ENCODE measurements at regions not wholly inside any gene's neighbourhood (a gene's known extent, or its start where the extent isn't known, plus 50 kb on each side); places are given as distances from the start of the nearest gene placed in this dataset.

DNA sequence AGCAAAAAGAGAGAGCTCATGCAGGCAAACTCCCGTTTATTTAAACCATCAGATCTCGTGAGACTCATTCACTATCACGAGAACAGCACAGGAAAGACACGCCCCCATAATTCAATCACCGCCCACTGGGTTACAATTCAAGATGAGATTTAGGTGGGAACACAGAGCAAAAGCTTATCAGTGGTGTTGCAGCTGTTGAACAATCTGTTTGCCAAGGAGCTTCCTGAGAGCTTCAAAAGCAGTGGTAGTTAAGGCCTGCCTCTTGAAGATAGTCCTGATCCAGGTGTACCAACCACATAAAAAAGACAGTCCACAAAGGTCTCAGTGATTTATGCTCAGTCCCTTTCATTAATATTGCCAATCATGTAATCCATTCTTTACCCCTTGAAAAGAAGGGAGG is 269.4 kb upstream of the IRAK1BP1 start:
- TF ChIP-seq, protein P1, sequence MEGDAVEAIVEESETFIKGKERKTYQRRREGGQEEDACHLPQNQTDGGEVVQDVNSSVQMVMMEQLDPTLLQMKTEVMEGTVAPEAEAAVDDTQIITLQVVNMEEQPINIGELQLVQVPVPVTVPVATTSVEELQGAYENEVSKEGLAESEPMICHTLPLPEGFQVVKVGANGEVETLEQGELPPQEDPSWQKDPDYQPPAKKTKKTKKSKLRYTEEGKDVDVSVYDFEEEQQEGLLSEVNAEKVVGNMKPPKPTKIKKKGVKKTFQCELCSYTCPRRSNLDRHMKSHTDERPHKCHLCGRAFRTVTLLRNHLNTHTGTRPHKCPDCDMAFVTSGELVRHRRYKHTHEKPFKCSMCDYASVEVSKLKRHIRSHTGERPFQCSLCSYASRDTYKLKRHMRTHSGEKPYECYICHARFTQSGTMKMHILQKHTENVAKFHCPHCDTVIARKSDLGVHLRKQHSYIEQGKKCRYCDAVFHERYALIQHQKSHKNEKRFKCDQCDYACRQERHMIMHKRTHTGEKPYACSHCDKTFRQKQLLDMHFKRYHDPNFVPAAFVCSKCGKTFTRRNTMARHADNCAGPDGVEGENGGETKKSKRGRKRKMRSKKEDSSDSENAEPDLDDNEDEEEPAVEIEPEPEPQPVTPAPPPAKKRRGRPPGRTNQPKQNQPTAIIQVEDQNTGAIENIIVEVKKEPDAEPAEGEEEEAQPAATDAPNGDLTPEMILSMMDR (conservative IDR thresholded peaks at IDR 0.05; ENCODE audit: low read depth, low read length), result no peak
- TF ChIP-seq POLR2A (IDR thresholded peaks at IDR 0.05; ENCODE audit: low read depth, low read length) (no peak), CHD1 (IDR thresholded peaks at IDR 0.05; ENCODE audit: low read depth, low read length) (no peak), NFE2L2 (IDR thresholded peaks at IDR 0.05; ENCODE audit: low read depth, low read length) (no peak), USF2 (IDR thresholded peaks at IDR 0.05; ENCODE audit: low read depth, low read length) (no peak)

Data from IMR-90 (cell line).